Thymus (tissue), 11 donors: ENCODE measurements at regions not wholly inside any gene's neighbourhood (a gene's known extent, or its start where the extent isn't known, plus 50 kb on each side); places are given as distances from the start of the nearest gene placed in this dataset.
"Not testable (repeated sequence)": the region's sequence is repeated elsewhere in the genome, so short reads cannot be mapped to it uniquely, and the experiment has no call there.

ENCODE experiments used
- DNase-seq, 9 donors: peaks; one replicate each; pipeline ENCODE4 v3.0.0-alpha.2; 2013; ENCODE audit warnings: low spot score in 9 of 9, low read depth in 6 of 9, missing footprints in 1 of 9
- H3K27ac ChIP-seq, 2 donors: one replicate each; pipeline ENCODE4 v1.5.1; 2013; ENCODE audit warnings: control low read depth in 1 of 2, low read depth in 1 of 2, low read length in 1 of 2, mild to moderate bottlenecking in 1 of 2, moderate library complexity in 1 of 2
- H3K27me3 ChIP-seq, 2 donors: one replicate each; pipeline ENCODE4 v1.5.1; 2013; ENCODE audit warnings: low read length in 1 of 2; ENCODE audit not compliant: control insufficient read depth in 2 of 2, insufficient read depth in 1 of 2
- H3K36me3 ChIP-seq, 2 donors: one replicate each; pipeline ENCODE4 v1.5.1; 2013; ENCODE audit warnings: low read length in 1 of 2, mild to moderate bottlenecking in 1 of 2, moderate library complexity in 1 of 2; ENCODE audit not compliant: control insufficient read depth in 2 of 2, insufficient read depth in 2 of 2
- H3K4me1 ChIP-seq, 2 donors: one replicate each; pipeline ENCODE4 v1.5.1; 2013; ENCODE audit warnings: low read length in 2 of 2; ENCODE audit not compliant: control insufficient read depth in 2 of 2, insufficient read depth in 2 of 2
- H3K4me3 ChIP-seq, 2 donors: one replicate each; pipeline ENCODE4 v1.5.1; 2013; ENCODE audit warnings: low read length in 2 of 2, control low read depth in 1 of 2, mild to moderate bottlenecking in 1 of 2
- H3K9me3 ChIP-seq, 2 donors: one replicate each; pipeline ENCODE4 v1.5.1; 2013; ENCODE audit warnings: low read length in 1 of 2, mild to moderate bottlenecking in 1 of 2; ENCODE audit not compliant: control insufficient read depth in 2 of 2, insufficient read depth in 1 of 2
- WGBS: extraction: QIAGEN DNeasy Blood & Tissue Kit; methylation state at CpG from one replicate; pipeline ENCODE4 v1.1.7; 2013; 5-methylcytosine and 5-hydroxymethylcytosine counted together
- donor health status: healthy.

GRCh38 chr5:154542000-154542399, 64.0 kb upstream of the HAND1 start:
- 89% methylated on average over 6 of the region's 6 CpGs for WGBS
- peaks cover 0 to 6% of the 10 kb centered on the region in 2 donors for H3K27me3 ChIP-seq
- no peak overlapping the region for H3K27ac ChIP-seq
- H3K4me3 ChIP-seq = no peak overlapping the region
- no peaks in the 10 kb centered on the region for H3K36me3 ChIP-seq
- no peaks in the 10 kb centered on the region for H3K4me1 ChIP-seq
- H3K9me3 ChIP-seq = no peaks in the 10 kb centered on the region
- no peak for DNase-seq

- H3K4me1 ChIP-seq = no peaks in the 10 kb centered on the region
- no peaks in the 10 kb centered on the region for H3K36me3 ChIP-seq
- 79% methylated on average over 11 of the region's 11 CpGs for WGBS
- peaks cover 0 to 6% of the 10 kb centered on the region in 2 donors for H3K27me3 ChIP-seq
- no peak for DNase-seq
- H3K27ac ChIP-seq = no peak overlapping the region
- H3K4me3 ChIP-seq = no peak overlapping the region
- H3K9me3 ChIP-seq = no peaks in the 10 kb centered on the region
These were observed 63.5 kb upstream of the HAND1 start for GRCh38 chr5:154541553-154541952.

GRCh38 chr5:154540600-154540999, 62.6 kb upstream of the HAND1 start:
- H3K27ac ChIP-seq = no peak overlapping the region
- peaks cover 0 to 6% of the 10 kb centered on the region in 2 donors for H3K27me3 ChIP-seq
- 87% methylated on average over 1 of the region's 1 CpG for WGBS
- H3K4me3 ChIP-seq = no peak overlapping the region
- no peaks in the 10 kb centered on the region for H3K4me1 ChIP-seq
- DNase-seq = no peak
- no peaks in the 10 kb centered on the region for H3K36me3 ChIP-seq
- H3K9me3 ChIP-seq = no peaks in the 10 kb centered on the region

- Histone ChIP-seq H3K36me3 (no peaks in the 10 kb centered on the region), H3K4me1 (no peaks in the 10 kb centered on the region), H3K27me3 (peaks cover 0 to 4% of the 10 kb centered on the region in 2 donors), H3K9me3 (no peaks in the 10 kb centered on the region), H3K4me3 (no peak overlapping the region), H3K27ac (no peak overlapping the region)
- WGBS = 96% methylated on average over 6 of the region's 6 CpGs
- no peak for DNase-seq
These were observed 60.5 kb upstream of the HAND1 start for GRCh38 chr5:154538492-154538891.

GRCh38 chr5:154536439-154536838, 58.4 kb upstream of the HAND1 start:
- not testable (repeated sequence) for H3K36me3 ChIP-seq, H3K4me3 ChIP-seq, H3K4me1 ChIP-seq, H3K27me3 ChIP-seq, H3K27ac ChIP-seq, H3K9me3 ChIP-seq, DNase-seq
- WGBS = 95% methylated on average over 4 of the region's 4 CpGs

GRCh38 chr5:154535535-154535934, 57.5 kb upstream of the HAND1 start:
- WGBS = 44% methylated on average over 2 of the region's 2 CpGs
- no peaks in the 10 kb centered on the region for H3K27me3 ChIP-seq
- no peaks in the 10 kb centered on the region for H3K4me1 ChIP-seq
- H3K36me3 ChIP-seq = no peaks in the 10 kb centered on the region
- no peaks in the 10 kb centered on the region for H3K9me3 ChIP-seq
- H3K27ac ChIP-seq = no peak overlapping the region
- H3K4me3 ChIP-seq = no peak overlapping the region
- DNase-seq = no peak

- H3K9me3 ChIP-seq = no peaks in the 10 kb centered on the region
- H3K27ac ChIP-seq = no peak overlapping the region
- H3K36me3 ChIP-seq = no peaks in the 10 kb centered on the region
- H3K4me3 ChIP-seq = no peak overlapping the region
- 84% methylated on average over 12 of the region's 12 CpGs for WGBS
- H3K27me3 ChIP-seq = no peaks in the 10 kb centered on the region
- no peak for DNase-seq
- no peaks in the 10 kb centered on the region for H3K4me1 ChIP-seq
These were observed 56.5 kb upstream of the HAND1 start for GRCh38 chr5:154534457-154535050.

- no peaks in the 10 kb centered on the region for H3K36me3 ChIP-seq
- DNase-seq = no peak
- H3K27ac ChIP-seq = no peak overlapping the region
- 99% methylated on average over 1 of the region's 1 CpG for WGBS
- no peak overlapping the region for H3K4me3 ChIP-seq
- H3K9me3 ChIP-seq = no peaks in the 10 kb centered on the region
- no peaks in the 10 kb centered on the region for H3K27me3 ChIP-seq
- no peaks in the 10 kb centered on the region for H3K4me1 ChIP-seq
These were observed 51.3 kb upstream of the HAND1 start for GRCh38 chr5:154529282-154529681.

- Histone ChIP-seq H3K27me3 (peaks cover 0 to 5% of the 10 kb centered on the region in 2 donors), H3K9me3 (no peaks in the 10 kb centered on the region), H3K4me1 (no peaks in the 10 kb centered on the region), H3K4me3 (no peak overlapping the region), H3K27ac (no peak overlapping the region), H3K36me3 (no peaks in the 10 kb centered on the region)
- 86% methylated on average over 5 of the region's 5 CpGs for WGBS
- DNase-seq = no peak
These were observed 50.1 kb upstream of the HAND1 start for GRCh38 chr5:154528005-154528594.
